ENCODE measurements at regions not wholly inside any gene's neighbourhood (a gene's known extent, or its start where the extent isn't known, plus 50 kb on each side); places are given as distances from the start of the nearest gene placed in this dataset.

DNA sequence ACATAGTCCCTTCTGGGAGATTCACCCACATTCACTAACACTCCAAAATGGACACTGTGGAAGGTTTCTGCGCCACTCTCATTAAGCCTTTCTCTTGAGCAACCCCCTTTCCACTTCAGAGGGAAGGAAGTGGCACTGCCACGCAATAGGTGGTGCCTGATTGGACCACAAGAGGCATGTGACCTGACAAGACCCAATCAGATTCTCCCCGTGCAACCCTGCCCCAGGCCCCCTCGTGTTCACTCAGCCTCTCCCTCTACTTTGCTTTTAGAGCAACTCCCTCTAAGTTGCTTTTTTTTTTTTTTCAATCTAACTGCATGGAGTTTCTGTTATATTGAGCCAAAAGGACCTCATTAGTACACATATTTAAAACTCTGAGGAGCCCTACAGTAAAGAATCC, 158.0 kb downstream of the EN1 start:
- no peak for TF ChIP-seq POLR2A (IDR thresholded peaks at IDR 0.05; ENCODE audit: extremely low read depth, insufficient read length)
- TF ChIP-seq, protein P1, sequence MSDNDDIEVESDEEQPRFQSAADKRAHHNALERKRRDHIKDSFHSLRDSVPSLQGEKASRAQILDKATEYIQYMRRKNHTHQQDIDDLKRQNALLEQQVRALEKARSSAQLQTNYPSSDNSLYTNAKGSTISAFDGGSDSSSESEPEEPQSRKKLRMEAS (IDR thresholded peaks at IDR 0.05; ENCODE audit: low read depth, low read length), result peak; percentile 26; the same call in 1 of the 2 replicates
- TF ChIP-seq, protein P2, sequence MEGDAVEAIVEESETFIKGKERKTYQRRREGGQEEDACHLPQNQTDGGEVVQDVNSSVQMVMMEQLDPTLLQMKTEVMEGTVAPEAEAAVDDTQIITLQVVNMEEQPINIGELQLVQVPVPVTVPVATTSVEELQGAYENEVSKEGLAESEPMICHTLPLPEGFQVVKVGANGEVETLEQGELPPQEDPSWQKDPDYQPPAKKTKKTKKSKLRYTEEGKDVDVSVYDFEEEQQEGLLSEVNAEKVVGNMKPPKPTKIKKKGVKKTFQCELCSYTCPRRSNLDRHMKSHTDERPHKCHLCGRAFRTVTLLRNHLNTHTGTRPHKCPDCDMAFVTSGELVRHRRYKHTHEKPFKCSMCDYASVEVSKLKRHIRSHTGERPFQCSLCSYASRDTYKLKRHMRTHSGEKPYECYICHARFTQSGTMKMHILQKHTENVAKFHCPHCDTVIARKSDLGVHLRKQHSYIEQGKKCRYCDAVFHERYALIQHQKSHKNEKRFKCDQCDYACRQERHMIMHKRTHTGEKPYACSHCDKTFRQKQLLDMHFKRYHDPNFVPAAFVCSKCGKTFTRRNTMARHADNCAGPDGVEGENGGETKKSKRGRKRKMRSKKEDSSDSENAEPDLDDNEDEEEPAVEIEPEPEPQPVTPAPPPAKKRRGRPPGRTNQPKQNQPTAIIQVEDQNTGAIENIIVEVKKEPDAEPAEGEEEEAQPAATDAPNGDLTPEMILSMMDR (IDR thresholded peaks at IDR 0.05; ENCODE audit: low read depth, low read length), result no peak
